ENCODE measurements at regions not wholly inside any gene's neighbourhood (a gene's known extent, or its start where the extent isn't known, plus 50 kb on each side); places are given as distances from the start of the nearest gene placed in this dataset.

DNA sequence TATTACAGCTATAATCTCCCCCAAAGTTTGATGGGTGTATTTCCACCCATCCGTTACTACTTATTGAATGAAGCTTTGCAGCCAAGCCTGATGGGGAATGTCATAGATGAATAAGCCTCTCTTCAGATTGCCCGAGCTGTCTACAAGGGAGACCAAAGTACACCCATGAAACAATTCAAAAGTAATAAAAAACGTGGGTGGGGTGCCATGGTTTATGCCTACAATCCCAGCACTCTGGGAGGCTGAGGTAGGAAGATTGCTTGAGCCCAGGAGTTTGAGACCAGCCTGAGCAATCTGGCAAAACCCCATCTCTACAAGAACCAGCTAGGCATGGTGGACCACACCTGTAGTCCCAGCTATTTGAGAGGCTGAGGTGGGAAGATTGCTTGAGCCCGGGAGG is 419.2 kb downstream of the FGF9 start:
- TF ChIP-seq, protein P1, sequence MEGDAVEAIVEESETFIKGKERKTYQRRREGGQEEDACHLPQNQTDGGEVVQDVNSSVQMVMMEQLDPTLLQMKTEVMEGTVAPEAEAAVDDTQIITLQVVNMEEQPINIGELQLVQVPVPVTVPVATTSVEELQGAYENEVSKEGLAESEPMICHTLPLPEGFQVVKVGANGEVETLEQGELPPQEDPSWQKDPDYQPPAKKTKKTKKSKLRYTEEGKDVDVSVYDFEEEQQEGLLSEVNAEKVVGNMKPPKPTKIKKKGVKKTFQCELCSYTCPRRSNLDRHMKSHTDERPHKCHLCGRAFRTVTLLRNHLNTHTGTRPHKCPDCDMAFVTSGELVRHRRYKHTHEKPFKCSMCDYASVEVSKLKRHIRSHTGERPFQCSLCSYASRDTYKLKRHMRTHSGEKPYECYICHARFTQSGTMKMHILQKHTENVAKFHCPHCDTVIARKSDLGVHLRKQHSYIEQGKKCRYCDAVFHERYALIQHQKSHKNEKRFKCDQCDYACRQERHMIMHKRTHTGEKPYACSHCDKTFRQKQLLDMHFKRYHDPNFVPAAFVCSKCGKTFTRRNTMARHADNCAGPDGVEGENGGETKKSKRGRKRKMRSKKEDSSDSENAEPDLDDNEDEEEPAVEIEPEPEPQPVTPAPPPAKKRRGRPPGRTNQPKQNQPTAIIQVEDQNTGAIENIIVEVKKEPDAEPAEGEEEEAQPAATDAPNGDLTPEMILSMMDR (IDR thresholded peaks at IDR 0.05) = no peak
- TF ChIP-seq POLR2A (IDR thresholded peaks at IDR 0.05) = no peak
